ENCODE measurements at regions not wholly inside any gene's neighbourhood (a gene's known extent, or its start where the extent isn't known, plus 50 kb on each side); places are given as distances from the start of the nearest gene placed in this dataset.

- TF ChIP-seq EP300 (IDR thresholded peaks at IDR 0.05) (no peak), POLR2A (IDR thresholded peaks at IDR 0.05) (no peak)
- TF ChIP-seq, protein P1, sequence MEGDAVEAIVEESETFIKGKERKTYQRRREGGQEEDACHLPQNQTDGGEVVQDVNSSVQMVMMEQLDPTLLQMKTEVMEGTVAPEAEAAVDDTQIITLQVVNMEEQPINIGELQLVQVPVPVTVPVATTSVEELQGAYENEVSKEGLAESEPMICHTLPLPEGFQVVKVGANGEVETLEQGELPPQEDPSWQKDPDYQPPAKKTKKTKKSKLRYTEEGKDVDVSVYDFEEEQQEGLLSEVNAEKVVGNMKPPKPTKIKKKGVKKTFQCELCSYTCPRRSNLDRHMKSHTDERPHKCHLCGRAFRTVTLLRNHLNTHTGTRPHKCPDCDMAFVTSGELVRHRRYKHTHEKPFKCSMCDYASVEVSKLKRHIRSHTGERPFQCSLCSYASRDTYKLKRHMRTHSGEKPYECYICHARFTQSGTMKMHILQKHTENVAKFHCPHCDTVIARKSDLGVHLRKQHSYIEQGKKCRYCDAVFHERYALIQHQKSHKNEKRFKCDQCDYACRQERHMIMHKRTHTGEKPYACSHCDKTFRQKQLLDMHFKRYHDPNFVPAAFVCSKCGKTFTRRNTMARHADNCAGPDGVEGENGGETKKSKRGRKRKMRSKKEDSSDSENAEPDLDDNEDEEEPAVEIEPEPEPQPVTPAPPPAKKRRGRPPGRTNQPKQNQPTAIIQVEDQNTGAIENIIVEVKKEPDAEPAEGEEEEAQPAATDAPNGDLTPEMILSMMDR (IDR thresholded peaks at IDR 0.05), result no peak
Measured at GRCh38 chr1:69292833-69293232, 274.9 kb upstream of the LRRC7 start.
